H1 (cell line): ENCODE measurements at regions not wholly inside any gene's neighbourhood (a gene's known extent, or its start where the extent isn't known, plus 50 kb on each side); places are given as distances from the start of the nearest gene placed in this dataset.

Experiments
- CTCF ChIA-PET: fragments of 300-600 bp; sonication (Branson Sonifier 250); formaldehyde crosslinking; loops from one replicate; lab custom pipeline; 2021; ENCODE audit not compliant: partially characterized antibody; lab: Charles Lee
- POLR2A ChIA-PET: fragments of 300-600 bp; sonication (Branson Sonifier 250); formaldehyde crosslinking; loops from one replicate; lab custom pipeline; 2021; ENCODE audit warnings: inconsistent platforms; ENCODE audit not compliant: partially characterized antibody; lab: Charles Lee
- DNase-seq, 2 experiments: peaks; one replicate each; pipeline versions ENCODE4 v3.0.0 to v3.0.0-alpha.2; 2010 to 2022; ENCODE audit warnings: low spot score in 2 of 2, low read depth in 1 of 2, mixed read lengths in 1 of 2
- FAIRE-seq: peaks from 2 replicates; lab custom pipeline; 2011; peaks lifted over from hg19 to GRCh38; lab: Jason Lieb, UNC
- H2AFZ ChIP-seq: 2 replicates; pipeline ENCODE4 v1.8.1; 2012; ENCODE audit warnings: low read length, inconsistent platforms
- H2AK5ac ChIP-seq: 2 replicates; pipeline ENCODE4 v1.6.1; 2013; ENCODE audit warnings: low read depth, low read length
- H2BK120ac ChIP-seq: replicated peaks from 2 replicates; pipeline ENCODE3; 2013; ENCODE audit warnings: low read depth, low read length, inconsistent platforms
- H2BK12ac ChIP-seq: 2 replicates; pipeline ENCODE4 v1.6.1; 2013; ENCODE audit warnings: low read depth, low read length
- H2BK15ac ChIP-seq: 2 replicates; pipeline ENCODE4 v1.6.1; 2013; ENCODE audit warnings: low read length
- H2BK20ac ChIP-seq: 2 replicates; pipeline ENCODE4 v1.6.1; 2013; ENCODE audit warnings: low read length
- H2BK5ac ChIP-seq: 2 replicates; pipeline ENCODE4 v1.6.1; 2013; ENCODE audit warnings: low read depth, low read length
- H3K14ac ChIP-seq: 2 replicates; pipeline ENCODE4 v1.6.1; 2013; ENCODE audit warnings: inconsistent platforms; ENCODE audit not compliant: insufficient read length
- H3K18ac ChIP-seq: 2 replicates; pipeline ENCODE4 v1.6.1; 2013; ENCODE audit warnings: low read length; ENCODE audit errors: extremely low read depth
- H3K23ac ChIP-seq: 2 replicates; pipeline ENCODE4 v1.6.1; 2013; ENCODE audit warnings: inconsistent platforms; ENCODE audit not compliant: insufficient read length
- H3K23me2 ChIP-seq: 2 replicates; pipeline ENCODE4 v1.6.1; 2013; ENCODE audit warnings: low read depth, low read length
- H3K27ac ChIP-seq: 2 replicates; pipeline ENCODE4 v1.6.1; 2011; ENCODE audit warnings: low read depth, low read length, inconsistent platforms
- H3K27me3 ChIP-seq, 4 experiments: replicated peaks in 1 of 4; 1 replicate in 1 of 4; 2 replicates in 3 of 4; pipeline versions ENCODE4 v1.6.1 to v1.8.1; 2011 to 2013; ENCODE audit warnings: low read length in 3 of 4, mild to moderate bottlenecking in 3 of 4, inconsistent platforms in 2 of 4, mixed read lengths in 2 of 4, moderate library complexity in 1 of 4; ENCODE audit not compliant: control insufficient read depth in 3 of 4, insufficient read depth in 3 of 4; ENCODE audit errors: extremely low read depth in 1 of 4
- H3K36me3 ChIP-seq, 4 experiments: 2 replicates each; pipeline versions ENCODE4 v1.6.1 to v1.8.1; 2011 to 2013; ENCODE audit warnings: mild to moderate bottlenecking in 4 of 4, low read length in 3 of 4, moderate library complexity in 2 of 4, control low read depth in 1 of 4, inconsistent platforms in 1 of 4; ENCODE audit not compliant: insufficient read depth in 4 of 4, control insufficient read depth in 2 of 4
- H3K4ac ChIP-seq: replicated peaks from 2 replicates; pipeline ENCODE3; 2013; ENCODE audit warnings: low read length, low read depth, mixed read lengths, inconsistent platforms; ENCODE audit not compliant: insufficient read length
- H3K4me1 ChIP-seq, 4 experiments: replicated peaks in 1 of 4; 1 replicate in 1 of 4; 2 replicates in 3 of 4; pipeline versions ENCODE4 v1.6.1 to v1.8.1; 2011 to 2013; ENCODE audit warnings: low read length in 3 of 4, inconsistent platforms in 2 of 4, mixed read lengths in 1 of 4; ENCODE audit not compliant: insufficient read depth in 4 of 4, control insufficient read depth in 3 of 4
- H3K4me2 ChIP-seq, 2 experiments: 2 replicates each; pipeline versions ENCODE4 v1.6.1 to v1.8.1; 2011 to 2013; ENCODE audit warnings: low read depth in 2 of 2, low read length in 2 of 2, control low read depth in 1 of 2, inconsistent platforms in 1 of 2, mild to moderate bottlenecking in 1 of 2; ENCODE audit not compliant: insufficient read depth in 1 of 2
- H3K4me3 ChIP-seq, 4 experiments: fragments of 200-600, 300-600 bp in 1 of 4; sonication (generic), shearing (Covaris generic), sonication (Bioruptor Twin) in 1 of 4; 2 replicates each; pipeline versions ENCODE4 v1.5.1 to v1.8.1; 2011 to 2016; ENCODE audit warnings: low read length in 4 of 4, low read depth in 3 of 4, control low read depth in 2 of 4, inconsistent platforms in 2 of 4, mild to moderate bottlenecking in 2 of 4, mixed read lengths in 1 of 4, moderate library complexity in 1 of 4; ENCODE audit not compliant: insufficient read depth in 2 of 4; ENCODE audit errors: extremely low read depth in 1 of 4
- H3K56ac ChIP-seq: replicated peaks from 2 replicates; pipeline ENCODE3; 2013; ENCODE audit warnings: low read depth, mild to moderate bottlenecking, mixed read lengths, low read length, inconsistent platforms; ENCODE audit not compliant: insufficient read length
- H3K79me1 ChIP-seq: 2 replicates; pipeline ENCODE4 v1.6.1; 2013; ENCODE audit warnings: low read depth, low read length, control low read depth
- H3K79me2 ChIP-seq, 2 experiments: 2 replicates each; pipeline versions ENCODE4 v1.6.1 to v1.8.1; 2012 to 2013; ENCODE audit warnings: low read length in 2 of 2, mild to moderate bottlenecking in 2 of 2, inconsistent platforms in 1 of 2; ENCODE audit not compliant: insufficient read depth in 2 of 2, control insufficient read depth in 1 of 2
- H3K9ac ChIP-seq, 4 experiments: replicated peaks in 1 of 4; 1 replicate in 1 of 4; 2 replicates in 3 of 4; pipeline versions ENCODE4 v1.6.1 to v1.8.1; 2011 to 2013; ENCODE audit warnings: low read depth in 3 of 4, low read length in 3 of 4, control low read depth in 2 of 4, mild to moderate bottlenecking in 2 of 4, moderate library complexity in 2 of 4, inconsistent platforms in 1 of 4; ENCODE audit errors: extremely low read depth in 1 of 4
- H3K9me3 ChIP-seq, 2 experiments: 2 replicates each; pipeline versions ENCODE4 v1.6.1 to v1.8.1; 2012 to 2013; ENCODE audit warnings: mild to moderate bottlenecking in 2 of 2, moderate library complexity in 2 of 2, control low read depth in 1 of 2, inconsistent platforms in 1 of 2, low read depth in 1 of 2, low read length in 1 of 2, mixed read lengths in 1 of 2; ENCODE audit not compliant: insufficient read depth in 2 of 2
- H4K20me1 ChIP-seq, 2 experiments: replicated peaks in 1 of 2; 2 replicates each; pipeline versions ENCODE3 to v1.8.1; 2011 to 2013; ENCODE audit warnings: inconsistent platforms in 2 of 2, low read length in 2 of 2, mild to moderate bottlenecking in 1 of 2; ENCODE audit not compliant: insufficient read depth in 2 of 2, control insufficient read depth in 1 of 2
- H4K5ac ChIP-seq: 2 replicates; pipeline ENCODE4 v1.6.1; 2013; ENCODE audit warnings: low read length, low read depth, mixed read lengths, inconsistent platforms; ENCODE audit not compliant: insufficient read length
- H4K8ac ChIP-seq: 2 replicates; pipeline ENCODE4 v1.8.0; 2013; ENCODE audit warnings: mild to moderate bottlenecking, moderate library complexity, low read length, inconsistent platforms; ENCODE audit not compliant: insufficient read depth; ENCODE audit errors: extremely low read depth
- H4K91ac ChIP-seq: replicated peaks from 2 replicates; pipeline ENCODE3; 2013; ENCODE audit warnings: low read length, mixed read lengths, inconsistent platforms; ENCODE audit not compliant: insufficient read length
- BCL11A ChIP-seq, 2 experiments: IDR thresholded peaks; one replicate each; pipeline ENCODE4 v1.6.1; 2011; ENCODE audit warnings: low read depth in 2 of 2, low read length in 2 of 2, mild to moderate bottlenecking in 2 of 2
- CTBP2 ChIP-seq: IDR thresholded peaks from 2 replicates; pipeline ENCODE4 v1.7.0; 2011; ENCODE audit warnings: borderline replicate concordance, mild to moderate bottlenecking, moderate library complexity, mixed read lengths, low read length; ENCODE audit not compliant: insufficient read depth, insufficient read length
- GTF2F1 ChIP-seq: IDR thresholded peaks from 2 replicates; pipeline ENCODE4 v1.6.1; 2012; ENCODE audit warnings: low read depth, low read length, improper control_type of control experiment, borderline replicate concordance
- YY1 ChIP-seq: IDR thresholded peaks from 2 replicates; pipeline ENCODE4 v1.6.1; 2011; ENCODE audit warnings: low read depth, mild to moderate bottlenecking, low read length
- WGBS, 2 experiments: shearing (Covaris generic) in 1 of 2; methylation state at CpG; one replicate each; pipeline versions ENCODE4 v1.1.6 to v1.1.7; 2013 to 2015; ENCODE audit warnings: low lambda C conversion rate in 2 of 2, mixed read lengths in 2 of 2, inconsistent platforms in 1 of 2, low coverage in 1 of 2, missing lambda C conversion rate in 1 of 2; ENCODE audit not compliant: insufficient replicate concordance in 2 of 2, insufficient coverage in 1 of 2, insufficient read length in 1 of 2; ENCODE audit errors: extremely low coverage in 1 of 2, missing lambda C conversion rate in 1 of 2; 5-methylcytosine and 5-hydroxymethylcytosine counted together
- TF ChIP-seq, protein P1 (sequence below): IDR thresholded peaks from 2 replicates; pipeline ENCODE4 v1.6.1; 2011; ENCODE audit warnings: low read length, improper control_type of control experiment

GRCh38 chr16:64060631-64061030 is 1061.2 kb downstream of the CDH11 start:
- no peaks in the 10 kb centered on the region for H3K36me3 ChIP-seq
- H3K23ac ChIP-seq = no peak overlapping the region
- no peaks in the 10 kb centered on the region for H3K27me3 ChIP-seq
- TF ChIP-seq, protein P1, sequence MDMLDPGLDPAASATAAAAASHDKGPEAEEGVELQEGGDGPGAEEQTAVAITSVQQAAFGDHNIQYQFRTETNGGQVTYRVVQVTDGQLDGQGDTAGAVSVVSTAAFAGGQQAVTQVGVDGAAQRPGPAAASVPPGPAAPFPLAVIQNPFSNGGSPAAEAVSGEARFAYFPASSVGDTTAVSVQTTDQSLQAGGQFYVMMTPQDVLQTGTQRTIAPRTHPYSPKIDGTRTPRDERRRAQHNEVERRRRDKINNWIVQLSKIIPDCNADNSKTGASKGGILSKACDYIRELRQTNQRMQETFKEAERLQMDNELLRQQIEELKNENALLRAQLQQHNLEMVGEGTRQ = no peak
- no peak for TF ChIP-seq GTF2F1
- no peak for TF ChIP-seq BCL11A (IDR thresholded peaks at IDR 0.05; ENCODE audit: low read depth in 2 of 2, low read length in 2 of 2)
- no peak for TF ChIP-seq YY1
- no peak for TF ChIP-seq CTBP2
- DNase-seq = no peak
- H3K4me2 ChIP-seq = no peak overlapping the region
- no peak overlapping the region for H3K9ac ChIP-seq
- no peak overlapping the region for H3K18ac ChIP-seq
- no peak overlapping the region for H2BK15ac ChIP-seq
- H2BK5ac ChIP-seq = no peak overlapping the region
- no peaks in the 10 kb centered on the region for H4K20me1 ChIP-seq
- H3K56ac ChIP-seq = no peak overlapping the region
- no peak overlapping the region for H4K91ac ChIP-seq
- no peaks in the 10 kb centered on the region for H3K23me2 ChIP-seq
- H2AFZ ChIP-seq = no peak overlapping the region
- no peaks in the 10 kb centered on the region for H3K4me1 ChIP-seq
- no peaks in the 10 kb centered on the region for H3K79me1 ChIP-seq
- H4K5ac ChIP-seq = no peak overlapping the region
- H3K14ac ChIP-seq = no peak overlapping the region
- H4K8ac ChIP-seq = no peak overlapping the region
- no peak overlapping the region for H3K4ac ChIP-seq
- FAIRE-seq = no peak
- no peaks in the 10 kb centered on the region for H3K79me2 ChIP-seq
- H3K4me3 ChIP-seq = no peak overlapping the region
- no peaks in the 10 kb centered on the region for H3K9me3 ChIP-seq
- no peak overlapping the region for H2BK120ac ChIP-seq
- ChIA-PET POLR2A (no interaction called here), CTCF (interaction anchor here (1.2 to 2.2 kb wide), 2 partner anchors 9 to 599 kb away, joined by 3 to 12 read pairs; no protein-coding TSS in a partner anchor)
- 93% methylated on average over 3 of the region's 3 CpGs; no CpG with 5 or more reads in 1 of the 2 experiments for WGBS, 2 experiments
- no peak overlapping the region for H2BK20ac ChIP-seq
- H2AK5ac ChIP-seq = no peak overlapping the region
- no peak overlapping the region for H2BK12ac ChIP-seq
- H3K27ac ChIP-seq = no peak overlapping the region
